ENCODE measurements at regions not wholly inside any gene's neighbourhood (a gene's known extent, or its start where the extent isn't known, plus 50 kb on each side); places are given as distances from the start of the nearest gene placed in this dataset.
A peak's percentile ranks its signal among the peaks of the same experiment; 100 is the strongest.

DNA sequence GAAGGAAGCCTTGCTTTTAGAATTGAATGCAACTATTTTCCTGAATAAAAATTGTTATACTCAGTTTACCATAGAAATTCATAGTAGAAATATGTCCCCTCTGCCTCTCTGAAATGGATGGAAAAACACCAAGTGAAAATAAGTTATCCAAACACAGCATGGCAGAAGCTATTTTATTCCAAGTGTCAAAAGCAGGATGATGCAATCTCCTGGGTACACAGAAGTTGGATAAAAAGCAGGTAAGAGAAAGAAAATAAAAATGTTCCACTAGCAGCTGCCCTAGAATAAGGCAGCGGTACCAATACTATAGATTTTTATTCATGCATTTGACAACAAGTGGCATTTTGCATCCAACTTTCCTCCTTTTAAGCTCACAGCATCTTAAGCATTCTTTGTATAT is 89.0 kb upstream of the TENT5D start:
- Histone ChIP-seq H3K9me3 (replicated peaks) (no peaks in the 10 kb centered on the region), H3K4me3 (no peak overlapping the region), H3K27me3 (ENCODE audit: low read depth) (no peaks in the 10 kb centered on the region), H3K4me1 (no peaks in the 10 kb centered on the region), H3K27ac (replicated peaks) (no peak overlapping the region), H3K36me3 (no peaks in the 10 kb centered on the region)
- intact Hi-C loops (cut with micrococcal nuclease) = no loop called here
- no peak for DNase-seq
- TF ChIP-seq, protein P1, sequence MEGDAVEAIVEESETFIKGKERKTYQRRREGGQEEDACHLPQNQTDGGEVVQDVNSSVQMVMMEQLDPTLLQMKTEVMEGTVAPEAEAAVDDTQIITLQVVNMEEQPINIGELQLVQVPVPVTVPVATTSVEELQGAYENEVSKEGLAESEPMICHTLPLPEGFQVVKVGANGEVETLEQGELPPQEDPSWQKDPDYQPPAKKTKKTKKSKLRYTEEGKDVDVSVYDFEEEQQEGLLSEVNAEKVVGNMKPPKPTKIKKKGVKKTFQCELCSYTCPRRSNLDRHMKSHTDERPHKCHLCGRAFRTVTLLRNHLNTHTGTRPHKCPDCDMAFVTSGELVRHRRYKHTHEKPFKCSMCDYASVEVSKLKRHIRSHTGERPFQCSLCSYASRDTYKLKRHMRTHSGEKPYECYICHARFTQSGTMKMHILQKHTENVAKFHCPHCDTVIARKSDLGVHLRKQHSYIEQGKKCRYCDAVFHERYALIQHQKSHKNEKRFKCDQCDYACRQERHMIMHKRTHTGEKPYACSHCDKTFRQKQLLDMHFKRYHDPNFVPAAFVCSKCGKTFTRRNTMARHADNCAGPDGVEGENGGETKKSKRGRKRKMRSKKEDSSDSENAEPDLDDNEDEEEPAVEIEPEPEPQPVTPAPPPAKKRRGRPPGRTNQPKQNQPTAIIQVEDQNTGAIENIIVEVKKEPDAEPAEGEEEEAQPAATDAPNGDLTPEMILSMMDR (IDR thresholded peaks at IDR 0.05; ENCODE audit: borderline replicate concordance) = no peak

DNA sequence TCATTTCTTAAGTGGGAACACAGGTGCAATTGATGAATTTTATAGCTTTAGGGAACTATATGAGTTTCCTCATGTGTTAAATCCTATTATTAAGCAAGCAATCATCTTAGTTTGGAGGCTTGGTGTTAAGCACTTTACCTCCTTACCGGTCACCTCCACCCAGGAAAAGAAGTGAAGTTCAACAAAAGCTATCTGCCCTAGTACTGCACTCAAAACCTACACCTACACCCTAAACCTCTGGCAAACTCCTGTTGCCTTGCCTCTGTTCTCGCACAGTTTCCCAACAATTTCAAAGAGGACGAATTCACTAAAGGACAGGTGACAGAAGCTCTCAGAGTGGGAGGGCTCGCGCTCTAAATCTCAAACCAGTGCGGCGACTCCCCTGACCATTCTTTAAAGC is 85.7 kb upstream of the TENT5D start:
- TF ChIP-seq, protein P1 (IDR thresholded peaks at IDR 0.05; ENCODE audit: borderline replicate concordance) = no peak
- Histone ChIP-seq H3K36me3 (no peaks in the 10 kb centered on the region), H3K27ac (replicated peaks) (no peak overlapping the region), H3K4me3 (peak overlapping the region; percentile 35), H3K27me3 (ENCODE audit: low read depth) (no peaks in the 10 kb centered on the region), H3K9me3 (replicated peaks) (no peaks in the 10 kb centered on the region), H3K4me1 (no peaks in the 10 kb centered on the region)
- intact Hi-C loops (cut with micrococcal nuclease) = no loop called here
- no peak for DNase-seq

DNA sequence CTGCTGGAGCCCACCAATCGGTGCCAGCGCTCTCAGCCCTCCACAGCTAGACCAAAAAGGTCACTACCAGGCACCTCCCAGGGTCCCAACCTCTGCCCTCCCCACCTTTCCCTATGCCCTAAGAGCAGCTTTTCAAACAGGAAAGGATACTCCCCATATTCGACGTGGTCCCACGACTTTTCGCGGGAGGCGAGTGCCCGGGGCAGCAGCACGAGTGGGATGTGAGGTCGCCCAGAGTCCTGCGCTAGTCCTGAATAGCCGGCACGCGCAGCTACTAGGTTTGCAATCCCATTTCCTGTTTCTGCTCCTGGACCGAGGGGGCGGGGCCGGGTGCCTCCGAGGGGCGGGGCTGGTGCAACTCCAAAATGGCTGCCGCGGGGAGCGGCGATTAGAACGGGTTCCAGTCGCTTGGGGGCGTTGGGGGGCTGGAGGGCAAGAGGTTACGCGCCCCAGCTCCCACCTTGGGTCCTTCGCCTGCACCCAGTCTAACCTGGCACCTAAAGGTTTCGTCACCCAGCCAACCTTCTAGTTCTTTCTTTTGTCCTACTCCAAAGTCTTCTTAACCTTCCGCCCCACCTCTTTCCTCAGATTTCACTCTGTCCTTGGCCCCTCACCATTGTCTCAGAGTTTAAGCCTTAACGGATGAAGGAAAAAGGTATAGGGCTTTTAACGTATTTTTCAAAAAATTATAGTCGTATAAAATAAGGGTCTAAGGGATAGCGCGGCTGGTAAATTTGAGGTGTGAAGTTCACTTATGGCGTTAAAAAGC is 85.0 kb upstream of the TENT5D start:
- no peaks in the 10 kb centered on the region for H3K4me1 ChIP-seq
- intact Hi-C loops (cut with micrococcal nuclease) = no loop called here
- no peaks in the 10 kb centered on the region for H3K9me3 ChIP-seq (replicated peaks)
- H3K27me3 ChIP-seq (ENCODE audit: low read depth) = no peaks in the 10 kb centered on the region
- H3K27ac ChIP-seq (replicated peaks) = no peak overlapping the region
- H3K4me3 ChIP-seq = peak overlapping the region; percentile 35
- TF ChIP-seq, protein P1 (IDR thresholded peaks at IDR 0.05; ENCODE audit: borderline replicate concordance) = no peak
- peak; percentile 26 for DNase-seq
- no peaks in the 10 kb centered on the region for H3K36me3 ChIP-seq

DNA sequence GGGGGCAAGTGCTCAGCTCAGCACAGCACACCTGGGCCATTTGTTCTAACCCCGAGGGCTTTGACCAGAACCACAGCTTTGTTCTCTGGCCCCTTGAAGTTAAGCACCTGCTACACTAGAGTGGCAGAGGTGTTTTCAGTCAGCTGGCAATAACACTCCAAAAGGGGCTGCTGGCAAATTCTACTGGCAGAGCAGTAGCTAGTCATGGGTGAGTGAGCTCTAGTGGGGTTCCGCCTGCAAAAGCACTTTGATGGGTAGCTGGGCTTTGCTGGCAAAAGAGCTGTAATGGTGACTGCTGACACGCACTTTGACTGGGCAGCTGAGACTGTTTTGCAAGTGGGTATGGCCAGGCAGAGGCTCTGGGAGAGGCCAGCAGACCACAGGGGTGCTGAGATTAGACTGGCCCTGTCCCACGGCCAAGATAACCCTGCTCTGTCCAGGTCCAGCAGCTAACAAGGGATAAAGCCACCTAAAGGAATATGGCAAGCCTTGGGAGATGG is 65.2 kb upstream of the TENT5D start:
- TF ChIP-seq, protein P1 (IDR thresholded peaks at IDR 0.05; ENCODE audit: borderline replicate concordance) = no peak
- no peak for DNase-seq
- intact Hi-C loops (cut with micrococcal nuclease) = no loop called here

More for the DNA sequence above, 65.2 kb upstream of the TENT5D start:
- no peak overlapping the region for H3K27ac ChIP-seq (replicated peaks)
- no peak overlapping the region for H3K4me3 ChIP-seq
- no peaks in the 10 kb centered on the region for H3K4me1 ChIP-seq
- H3K27me3 ChIP-seq (ENCODE audit: low read depth) = no peaks in the 10 kb centered on the region
- H3K9me3 ChIP-seq (replicated peaks) = no peaks in the 10 kb centered on the region
- H3K36me3 ChIP-seq = no peaks in the 10 kb centered on the region
